CD4-positive, alpha-beta T cell (primary cell): ENCODE measurements at regions not wholly inside any gene's neighbourhood (a gene's known extent, or its start where the extent isn't known, plus 50 kb on each side); places are given as distances from the start of the nearest gene placed in this dataset.

Experiments used
- ATAC-seq: fragments of 200-7000 bp; cut with Tn5 transposase; one replicate; pipeline ENCODE4 v1.10.0; 2022; ENCODE audit warnings: mild to moderate bottlenecking; ENCODE audit not compliant: poor library complexity
- CTCF ChIA-PET: fragments of 350-600 bp; sonication (Branson Sonifier 250); formaldehyde crosslinking; loops from one replicate; lab custom pipeline; 2021; ENCODE audit warnings: antibody characterized with exemption, inconsistent platforms; lab: Charles Lee
- POLR2A ChIA-PET: fragments of 350-600 bp; sonication (Branson Sonifier 250); formaldehyde crosslinking; loops from one replicate; lab custom pipeline; 2021; ENCODE audit warnings: antibody characterized with exemption, inconsistent platforms; lab: Charles Lee
- DNase-seq, 14 experiments: peaks; one replicate each; pipeline ENCODE4 v3.0.0-alpha.2; 2013 to 2020; ENCODE audit warnings: mixed read lengths in 2 of 14
- H3K27ac ChIP-seq, 2 donors: one replicate each; pipeline versions ENCODE4 v1.5.1 to v1.7.0; 2013; ENCODE audit warnings: low read length in 2 of 2, low read depth in 1 of 2, mild to moderate bottlenecking in 1 of 2
- H3K27me3 ChIP-seq, 2 experiments: 1 replicate in 1 of 2; 2 replicates in 1 of 2; pipeline versions ENCODE4 v1.6.1 to v1.7.0; 2013; ENCODE audit warnings: low read length in 2 of 2, control low read depth in 1 of 2, mild to moderate bottlenecking in 1 of 2, moderate library complexity in 1 of 2; ENCODE audit not compliant: insufficient read depth in 2 of 2, control insufficient read depth in 1 of 2
- H3K36me3 ChIP-seq: one replicate; pipeline ENCODE4 v1.6.1; 2013; ENCODE audit warnings: low read length, control low read depth; ENCODE audit not compliant: insufficient read depth
- H3K4me1 ChIP-seq: one replicate; pipeline ENCODE4 v1.6.1; 2013; ENCODE audit warnings: low read length, control low read depth; ENCODE audit not compliant: insufficient read depth
- H3K4me3 ChIP-seq: one replicate; pipeline ENCODE4 v1.5.1; 2013; ENCODE audit warnings: mild to moderate bottlenecking, low read length, moderate library complexity
- H3K9me3 ChIP-seq, 2 experiments: 1 replicate in 1 of 2; 2 replicates in 1 of 2; pipeline versions ENCODE4 v1.6.1 to v1.7.0; 2013; ENCODE audit warnings: low read length in 2 of 2, mild to moderate bottlenecking in 2 of 2, control low read depth in 1 of 2, moderate library complexity in 1 of 2; ENCODE audit not compliant: control insufficient read depth in 1 of 2, insufficient read depth in 1 of 2
- H3K27ac Mint-ChIP-seq: one replicate; pipeline ENCODE4 v1.8.0; 2020; ENCODE audit warnings: mixed read lengths
- H3K27me3 Mint-ChIP-seq: one replicate; pipeline ENCODE4 v1.8.0; 2021; ENCODE audit warnings: mixed read lengths
- H3K36me3 Mint-ChIP-seq: one replicate; pipeline ENCODE4 v1.8.0; 2021; ENCODE audit warnings: low read depth, mixed read lengths
- H3K4me1 Mint-ChIP-seq: one replicate; pipeline ENCODE4 v1.8.0; 2021; ENCODE audit warnings: low read depth, mixed read lengths
- H3K4me3 Mint-ChIP-seq: one replicate; pipeline ENCODE4 v1.8.0; 2020; ENCODE audit warnings: mild to moderate bottlenecking, mixed read lengths
- H3K9me3 Mint-ChIP-seq: one replicate; pipeline ENCODE4 v1.8.0; 2020; ENCODE audit warnings: mixed read lengths
- intact Hi-C, 2 experiments: fragments of 100-400 bp; cut with DNase I in 1 of 2; cut with micrococcal nuclease in 1 of 2; formaldehyde crosslinking; loops; one replicate each; pipeline versions ENCODE4 v1.15.1 to v1.9.0; 2023 to 2025; cut with DNase I, micrococcal nuclease
- TF ChIP-seq, protein P1 (sequence below): fragments of 200-600 bp; IDR thresholded peaks from one replicate; pipeline ENCODE4 v1.8.0; 2022; ENCODE audit warnings: antibody characterized with exemption, mild to moderate bottlenecking

DNA sequence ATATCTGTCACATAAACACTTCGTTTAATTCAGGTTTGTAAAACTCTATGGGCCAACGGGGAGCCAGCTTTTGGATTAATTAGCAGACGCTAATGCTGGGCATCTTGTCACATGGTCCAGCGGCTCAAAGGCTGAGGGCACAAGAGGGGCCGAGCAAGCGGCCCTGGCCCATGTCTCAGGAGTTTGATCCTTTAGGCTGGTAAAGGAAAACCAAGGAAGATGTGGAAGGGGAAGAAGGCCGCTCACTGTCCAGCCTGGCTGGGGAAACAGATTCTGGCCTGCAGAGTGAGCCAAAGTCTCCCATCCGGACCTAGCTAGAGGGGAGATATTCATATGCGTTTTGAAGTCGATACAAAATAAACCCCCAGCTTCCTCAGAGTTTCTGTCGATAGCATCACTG lies 248.6 kb upstream of the SIX2 start:
- Histone ChIP-seq H3K27me3 (peaks cover 0 to 8% of the 10 kb centered on the region in 2 experiments), H3K4me1 (no peaks in the 10 kb centered on the region), H3K9me3 (no peaks in the 10 kb centered on the region), H3K27ac (no peak overlapping the region), H3K4me3 (no peak overlapping the region), H3K36me3 (no peaks in the 10 kb centered on the region)
- DNase-seq (no peak), ATAC-seq (no peak)
- POLR2A ChIA-PET = no interaction called here
- Mint-ChIP-seq H3K27me3 (peaks cover 7% of the 10 kb centered on the region), H3K9me3 (no peaks in the 10 kb centered on the region), H3K4me3 (no peak overlapping the region), H3K36me3 (no peaks in the 10 kb centered on the region), H3K4me1 (no peaks in the 10 kb centered on the region), H3K27ac (no peak overlapping the region)
- intact Hi-C loops = no loop called here
- CTCF ChIA-PET = no interaction called here
- TF ChIP-seq, protein P1, sequence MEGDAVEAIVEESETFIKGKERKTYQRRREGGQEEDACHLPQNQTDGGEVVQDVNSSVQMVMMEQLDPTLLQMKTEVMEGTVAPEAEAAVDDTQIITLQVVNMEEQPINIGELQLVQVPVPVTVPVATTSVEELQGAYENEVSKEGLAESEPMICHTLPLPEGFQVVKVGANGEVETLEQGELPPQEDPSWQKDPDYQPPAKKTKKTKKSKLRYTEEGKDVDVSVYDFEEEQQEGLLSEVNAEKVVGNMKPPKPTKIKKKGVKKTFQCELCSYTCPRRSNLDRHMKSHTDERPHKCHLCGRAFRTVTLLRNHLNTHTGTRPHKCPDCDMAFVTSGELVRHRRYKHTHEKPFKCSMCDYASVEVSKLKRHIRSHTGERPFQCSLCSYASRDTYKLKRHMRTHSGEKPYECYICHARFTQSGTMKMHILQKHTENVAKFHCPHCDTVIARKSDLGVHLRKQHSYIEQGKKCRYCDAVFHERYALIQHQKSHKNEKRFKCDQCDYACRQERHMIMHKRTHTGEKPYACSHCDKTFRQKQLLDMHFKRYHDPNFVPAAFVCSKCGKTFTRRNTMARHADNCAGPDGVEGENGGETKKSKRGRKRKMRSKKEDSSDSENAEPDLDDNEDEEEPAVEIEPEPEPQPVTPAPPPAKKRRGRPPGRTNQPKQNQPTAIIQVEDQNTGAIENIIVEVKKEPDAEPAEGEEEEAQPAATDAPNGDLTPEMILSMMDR = no peak

DNA sequence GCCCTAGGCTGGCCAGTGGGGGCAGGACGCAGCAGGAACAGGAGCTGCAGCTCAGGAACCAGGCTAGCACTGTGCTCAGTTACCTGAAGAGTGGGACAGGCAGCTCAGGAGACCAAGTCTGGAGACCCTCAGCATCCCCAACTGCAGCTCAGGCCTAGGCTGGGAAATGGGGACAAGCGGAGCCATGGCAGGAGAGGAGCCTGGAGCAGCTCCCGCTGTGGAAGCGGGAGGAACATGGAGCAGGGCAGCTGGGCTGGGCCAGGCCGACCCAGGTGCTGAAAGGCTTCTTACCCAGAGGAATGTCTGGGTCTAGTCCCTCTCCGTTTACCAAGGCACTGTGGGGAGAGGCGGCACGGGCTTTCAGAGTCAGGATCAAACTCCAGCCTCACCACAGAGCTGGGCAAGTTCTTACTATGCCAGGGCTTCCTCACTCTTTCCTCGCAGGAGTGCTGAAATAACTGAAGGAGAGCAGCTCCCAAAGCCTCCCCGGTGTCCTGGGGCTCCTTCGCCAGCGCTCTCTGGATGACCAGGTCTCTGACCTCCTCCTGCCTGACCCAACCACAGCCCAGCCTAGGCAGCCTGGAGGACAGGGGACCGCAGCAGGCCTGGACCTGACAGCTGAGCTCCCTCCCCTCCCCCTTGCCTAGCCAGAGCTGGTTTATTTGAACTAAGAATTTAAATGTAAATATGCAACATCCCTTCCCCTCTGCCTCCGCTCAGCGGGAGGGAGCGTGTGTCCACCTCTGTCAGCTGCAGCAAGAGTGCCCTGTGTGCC lies 247.8 kb upstream of the SIX2 start:
- Histone ChIP-seq H3K9me3 (no peaks in the 10 kb centered on the region), H3K4me1 (no peaks in the 10 kb centered on the region), H3K4me3 (no peak overlapping the region), H3K36me3 (no peaks in the 10 kb centered on the region), H3K27me3 (peaks cover 0 to 8% of the 10 kb centered on the region in 2 experiments), H3K27ac (no peak overlapping the region)
- POLR2A ChIA-PET = no interaction called here
- DNase-seq = no peak
- Mint-ChIP-seq H3K27ac (no peak overlapping the region), H3K4me3 (no peak overlapping the region), H3K36me3 (no peaks in the 10 kb centered on the region), H3K27me3 (peaks cover 5% of the 10 kb centered on the region), H3K4me1 (no peaks in the 10 kb centered on the region), H3K9me3 (no peaks in the 10 kb centered on the region)
- ATAC-seq = no peak
- intact Hi-C loops = no loop called here
- CTCF ChIA-PET = no interaction called here
- TF ChIP-seq, protein P1 = no peak

DNA sequence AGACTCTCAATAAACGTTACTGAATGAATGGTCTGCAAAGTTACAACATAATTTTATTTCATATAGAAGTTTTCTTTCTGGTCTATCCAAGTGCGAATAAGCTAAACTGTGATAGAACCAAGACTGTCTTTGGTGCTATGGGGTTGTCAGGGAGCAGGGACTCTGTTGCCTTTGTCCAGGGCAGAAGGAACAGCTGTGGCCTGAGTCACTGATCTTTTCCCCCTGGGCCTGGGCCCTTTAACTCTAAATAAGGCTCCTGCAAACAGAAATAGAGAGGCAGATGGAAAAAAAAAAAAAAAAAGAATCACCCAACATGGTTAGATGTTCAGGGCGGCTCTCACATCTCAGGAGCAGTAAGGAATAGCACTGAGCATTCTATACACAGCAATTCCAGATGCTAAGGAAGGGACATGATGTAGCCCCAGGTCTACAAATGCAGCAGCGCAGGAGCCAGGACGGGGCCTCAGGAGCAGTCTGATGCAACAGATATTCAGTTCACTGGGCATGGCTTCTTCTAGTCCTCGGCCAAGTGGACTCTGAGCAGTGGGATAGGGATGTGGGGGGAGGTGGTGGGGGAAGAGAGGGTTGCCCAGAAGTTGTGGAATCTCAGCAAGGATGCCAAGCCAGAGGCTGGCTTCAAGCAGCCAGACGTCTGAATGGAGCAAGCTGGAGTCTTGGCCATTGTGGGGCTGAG lies 247.1 kb upstream of the SIX2 start:
- H3K27me3 Mint-ChIP-seq = peaks cover 5% of the 10 kb centered on the region
- no peaks in the 10 kb centered on the region for H3K36me3 ChIP-seq
- ATAC-seq = no peak
- ChIA-PET CTCF (no interaction called here), POLR2A (no interaction called here)
- H3K4me1 ChIP-seq = no peaks in the 10 kb centered on the region
- no peak overlapping the region for H3K4me3 ChIP-seq
- TF ChIP-seq, protein P1 = no peak
- H3K27ac Mint-ChIP-seq = no peak overlapping the region
- H3K27ac ChIP-seq = no peak overlapping the region
- H3K36me3 Mint-ChIP-seq = no peaks in the 10 kb centered on the region
- H3K4me1 Mint-ChIP-seq = no peaks in the 10 kb centered on the region
- intact Hi-C loops = no loop called here
- H3K4me3 Mint-ChIP-seq = no peak overlapping the region
- H3K27me3 ChIP-seq = peaks cover 0 to under 1% of the 10 kb centered on the region in 2 experiments
- no peaks in the 10 kb centered on the region for H3K9me3 ChIP-seq
- DNase-seq = no peak
- H3K9me3 Mint-ChIP-seq = no peaks in the 10 kb centered on the region
